GM19455 (cell line): ENCODE measurements at regions not wholly inside any gene's neighbourhood (a gene's known extent, or its start where the extent isn't known, plus 50 kb on each side); places are given as distances from the start of the nearest gene placed in this dataset.

ENCODE experiments used
- ATAC-seq: cut with Tn5 transposase; IDR thresholded peaks from one replicate; pipeline ENCODE4 v1.9.1; 2021; ENCODE audit not compliant: unreplicated experiment

GRCh38 chr1:208924928-208925327, 658.6 kb upstream of the CAMK1G start:
- ATAC-seq = no peak

DNA sequence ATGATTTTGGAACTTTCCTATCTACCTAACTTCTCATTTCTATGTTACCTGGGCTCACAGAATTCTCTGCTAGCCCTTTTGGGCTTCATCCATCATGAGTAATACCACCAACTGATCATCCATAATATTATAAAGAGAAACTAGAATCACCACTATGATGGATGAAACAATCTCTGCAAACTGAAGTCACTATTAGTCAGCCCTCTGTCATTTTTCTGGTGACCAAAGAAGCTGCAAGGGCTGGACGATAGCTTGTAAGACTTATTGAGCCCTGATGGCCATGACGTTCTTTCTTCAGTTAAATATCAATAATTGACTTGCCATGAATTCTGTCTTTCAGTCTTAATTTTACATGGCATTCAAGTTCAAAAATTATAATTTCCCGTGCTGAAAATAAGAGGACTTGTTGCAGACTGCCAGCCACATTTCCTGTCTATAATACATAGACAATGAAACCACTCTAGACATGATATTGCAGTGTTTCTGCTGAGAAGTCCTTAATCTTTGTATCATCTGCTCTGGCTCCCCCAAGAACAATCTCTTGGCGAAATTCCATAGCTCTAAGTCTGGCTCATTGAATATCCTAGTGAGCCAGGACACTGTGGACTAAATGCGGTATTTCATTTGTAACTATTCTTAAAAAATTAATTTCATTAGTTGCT, 655.0 kb upstream of the CAMK1G start:
- ATAC-seq = no peak

GRCh38 chr1:208929575-208929974, 653.9 kb upstream of the CAMK1G start:
- no peak for ATAC-seq

- no peak for ATAC-seq
Observed at GRCh38 chr1:208931936-208932335, 651.6 kb upstream of the CAMK1G start.

- ATAC-seq = no peak
Observed at GRCh38 chr1:208933984-208934525, 649.5 kb upstream of the CAMK1G start.

DNA sequence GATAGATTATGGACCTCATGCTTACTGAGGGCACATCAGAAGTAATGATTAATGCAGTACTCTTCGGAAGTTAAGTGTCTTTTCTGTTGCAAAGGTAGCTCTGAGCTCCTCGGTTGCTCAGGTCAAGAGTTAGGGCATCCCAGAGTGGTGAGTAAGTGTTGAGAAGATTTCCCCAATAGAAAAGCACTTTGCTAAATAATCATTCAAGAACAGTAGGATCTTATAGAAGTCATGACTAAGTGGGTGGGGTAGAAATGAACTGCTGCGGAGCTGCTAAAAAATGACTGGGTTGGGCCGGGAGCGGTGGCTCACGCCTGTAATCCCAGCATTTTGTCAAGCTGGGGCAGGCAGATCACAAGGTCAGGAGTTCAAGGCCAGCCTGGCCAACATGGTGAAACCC, 648.6 kb upstream of the CAMK1G start:
- no peak for ATAC-seq

- ATAC-seq = no peak
Observed at GRCh38 chr1:208935517-208936187, 647.9 kb upstream of the CAMK1G start.

DNA sequence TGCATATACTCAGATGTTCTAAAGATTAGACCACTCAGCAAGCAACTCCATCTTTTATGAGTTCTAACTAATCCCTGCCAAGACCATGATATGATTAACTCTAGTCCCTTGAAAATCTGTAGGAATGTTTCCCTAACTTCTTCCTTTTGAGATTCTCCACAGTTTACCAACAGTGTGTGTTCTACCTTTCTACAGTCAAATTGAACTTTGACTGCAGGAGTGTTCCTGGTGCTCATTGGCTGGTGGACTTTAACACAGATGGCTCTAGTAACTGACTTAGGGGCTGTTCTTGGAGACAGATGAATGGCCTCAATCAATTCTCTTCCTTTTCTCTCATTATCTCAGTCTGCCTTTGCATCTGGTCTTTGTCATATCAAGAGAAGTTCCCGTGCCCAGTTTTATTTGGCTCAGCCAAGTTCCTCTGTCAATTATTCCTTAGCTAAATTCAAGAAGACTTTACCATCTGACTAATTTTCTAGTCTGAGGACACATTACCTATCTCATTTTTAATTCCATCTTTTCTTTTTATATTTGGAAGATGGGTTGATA, 643.9 kb upstream of the CAMK1G start:
- no peak for ATAC-seq

DNA sequence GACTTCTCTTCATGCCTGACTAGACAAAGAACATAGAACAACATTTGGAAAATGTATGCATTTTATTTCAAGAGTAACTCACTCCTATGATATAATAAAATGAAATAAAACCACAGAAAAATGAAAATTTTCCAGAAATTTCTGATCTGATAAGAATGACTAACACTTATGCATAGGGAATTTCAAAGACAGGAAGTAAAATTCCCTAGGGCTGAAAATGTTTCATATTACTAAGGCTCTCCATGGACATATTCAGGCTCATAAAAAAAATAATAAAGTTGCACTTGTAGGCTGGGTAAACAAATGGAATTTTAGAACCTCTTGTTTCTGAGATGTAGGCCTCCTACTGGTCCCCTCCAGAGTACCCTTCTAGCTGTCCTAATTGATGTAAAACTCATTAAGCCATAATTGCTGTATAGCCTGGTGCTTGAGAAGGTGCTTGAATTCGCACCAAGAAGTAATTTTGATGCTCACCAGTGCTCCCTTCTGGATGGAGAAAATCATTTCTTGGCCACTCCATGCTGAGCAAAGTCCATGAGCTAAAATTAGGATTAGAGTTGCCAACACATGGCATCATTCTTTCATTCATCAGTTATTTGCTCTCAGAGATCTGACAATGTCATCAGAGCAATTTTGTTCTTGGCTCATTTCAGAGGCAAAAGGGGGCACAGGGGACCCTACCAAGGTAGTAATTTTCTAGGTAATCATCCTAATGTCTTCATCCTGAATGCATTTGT, 641.0 kb upstream of the CAMK1G start:
- ATAC-seq = no peak

DNA sequence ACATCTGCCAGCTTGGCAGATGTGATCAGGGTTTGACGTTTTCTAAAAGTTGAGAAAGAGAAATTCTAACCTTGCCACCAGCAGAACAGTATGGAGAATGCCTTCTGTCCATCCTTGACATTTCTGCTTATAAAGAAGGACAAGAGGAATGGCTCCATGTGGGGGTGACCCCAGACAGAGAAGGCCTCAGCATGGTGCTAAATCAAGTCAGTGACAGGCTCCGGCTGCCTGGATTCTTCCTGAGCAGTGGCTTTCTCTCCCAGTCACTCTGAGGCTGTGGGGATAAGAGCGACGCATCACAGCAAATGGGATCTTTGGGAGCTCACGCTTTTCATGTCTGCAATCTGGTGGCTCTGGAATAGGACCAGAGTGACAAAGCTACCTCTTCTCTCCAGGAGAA, 640.2 kb upstream of the CAMK1G start:
- ATAC-seq = no peak

DNA sequence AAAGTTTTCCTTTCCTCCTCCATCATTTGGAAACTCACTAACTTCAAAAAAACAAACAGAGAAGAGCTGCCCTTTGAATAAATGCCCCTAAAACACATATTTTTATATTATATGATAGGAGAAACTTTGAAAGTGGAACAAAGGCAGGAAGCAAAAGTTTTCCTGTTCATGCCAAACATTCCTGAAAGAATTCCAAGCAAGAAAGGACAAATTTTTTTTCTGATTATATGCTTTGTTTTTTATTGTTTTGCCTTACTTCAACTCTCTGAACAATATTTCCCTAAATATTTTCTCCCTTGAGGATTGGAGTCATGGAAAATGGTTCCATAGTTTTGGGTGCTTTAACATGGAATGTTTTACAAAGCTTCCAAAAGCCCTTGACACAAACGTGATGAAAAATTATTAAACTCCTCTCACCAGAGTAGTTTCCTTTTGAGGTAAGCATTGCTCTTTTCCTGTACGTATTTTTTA, 638.5 kb upstream of the CAMK1G start:
- no peak for ATAC-seq

- no peak for ATAC-seq
Observed at GRCh38 chr1:208950206-208950605, 633.3 kb upstream of the CAMK1G start.

- ATAC-seq = no peak
Observed at GRCh38 chr1:208951026-208951525, 632.4 kb upstream of the CAMK1G start.

GRCh38 chr1:208951908-208952307, 631.6 kb upstream of the CAMK1G start:
- ATAC-seq = no peak

DNA sequence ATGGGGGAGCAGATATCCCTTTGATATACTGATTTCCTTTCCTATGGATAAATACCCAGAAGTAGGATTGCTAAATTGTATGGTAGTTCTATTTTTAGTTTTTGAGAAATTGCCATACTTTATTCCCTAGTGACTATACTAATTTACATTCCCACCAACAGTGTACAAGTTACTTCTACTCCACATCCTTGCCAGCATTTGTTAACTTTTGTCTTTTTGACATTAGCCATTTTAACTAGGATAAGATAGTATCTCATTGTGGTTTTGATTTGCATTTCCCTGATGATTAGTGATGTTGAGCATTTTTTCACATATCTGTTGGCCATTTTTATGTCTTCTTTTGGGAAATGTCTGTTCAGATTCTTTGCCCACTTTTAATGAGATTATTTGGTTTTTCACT, 620.6 kb upstream of the CAMK1G start:
- ATAC-seq = no peak

- ATAC-seq = no peak
Observed at GRCh38 chr1:208965351-208965750, 618.2 kb upstream of the CAMK1G start.

DNA sequence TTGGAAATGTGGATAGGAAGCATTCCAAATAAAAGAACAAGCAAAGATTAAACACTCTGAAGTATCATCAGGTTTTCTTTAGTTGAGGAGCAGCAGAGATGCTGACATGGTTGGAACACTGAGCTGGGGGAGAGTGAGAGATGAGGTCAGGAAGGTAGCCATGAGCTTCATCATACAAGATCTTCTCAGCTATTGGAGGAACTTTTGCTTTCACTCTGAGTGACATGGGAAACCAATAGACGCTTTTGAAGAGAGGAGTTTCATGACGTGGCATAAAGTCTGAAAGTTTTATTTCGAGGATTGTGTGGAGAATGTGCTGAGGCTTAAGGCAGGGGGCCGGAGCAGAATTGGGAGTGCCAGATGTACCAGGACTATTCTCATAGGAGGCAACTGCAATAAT, 616.2 kb upstream of the CAMK1G start:
- no peak for ATAC-seq

DNA sequence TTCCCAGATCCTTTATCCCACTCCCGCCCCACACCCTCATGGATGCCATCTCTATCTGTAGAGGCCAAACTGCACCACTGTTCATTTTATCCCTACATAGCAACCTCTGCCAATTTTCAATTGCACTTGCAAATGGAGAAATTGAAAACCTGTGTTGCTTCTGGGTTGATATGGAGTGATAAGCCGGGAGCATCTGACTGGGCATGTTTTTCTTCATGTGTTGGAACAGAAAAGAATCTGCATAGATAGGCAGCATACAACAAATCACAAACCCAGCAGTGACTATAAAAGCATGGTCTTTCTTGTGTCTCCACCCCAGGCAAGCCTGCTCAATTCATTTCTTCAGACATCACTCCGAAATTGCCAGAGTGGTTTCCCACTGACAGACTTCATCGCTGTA, 608.8 kb upstream of the CAMK1G start:
- ATAC-seq = no peak

DNA sequence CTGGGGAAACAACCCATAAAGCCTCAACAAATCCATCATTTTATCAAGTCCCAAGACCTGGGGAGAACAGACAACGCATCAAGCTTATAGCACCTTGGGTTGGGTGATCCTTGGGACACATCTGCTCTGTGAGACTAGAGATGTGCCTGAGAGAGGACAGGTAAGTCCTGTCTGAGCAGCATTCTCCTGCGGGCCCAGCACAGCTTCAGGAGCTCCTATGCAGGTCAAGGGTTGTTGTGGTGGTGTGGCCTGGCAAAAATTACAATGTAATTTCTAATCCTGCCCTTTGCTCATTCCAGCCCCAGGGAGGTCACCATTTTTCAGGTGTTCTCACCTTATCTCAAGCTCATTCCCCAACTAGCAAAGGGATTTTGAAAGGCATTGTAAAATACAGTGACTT, 608.1 kb upstream of the CAMK1G start:
- no peak for ATAC-seq

GRCh38 chr1:208977012-208977411, 606.5 kb upstream of the CAMK1G start:
- ATAC-seq = no peak

- ATAC-seq = no peak
Observed at GRCh38 chr1:208977638-208978256, 605.8 kb upstream of the CAMK1G start.
